GM19239 (cell line): ENCODE measurements at regions not wholly inside any gene's neighbourhood (a gene's known extent, or its start where the extent isn't known, plus 50 kb on each side); places are given as distances from the start of the nearest gene placed in this dataset.
"Not testable (repeated sequence)": the region's sequence is repeated elsewhere in the genome, so short reads cannot be mapped to it uniquely, and the experiment has no call there.

Experiments used
- DNase-seq: peaks from one replicate; pipeline ENCODE4 v3.0.0; 2011; ENCODE audit warnings: low spot score; ENCODE audit not compliant: insufficient read length
- FAIRE-seq: peaks from 2 replicates; lab custom pipeline; 2011; peaks lifted over from hg19 to GRCh38; lab: Jason Lieb, UNC

DNA sequence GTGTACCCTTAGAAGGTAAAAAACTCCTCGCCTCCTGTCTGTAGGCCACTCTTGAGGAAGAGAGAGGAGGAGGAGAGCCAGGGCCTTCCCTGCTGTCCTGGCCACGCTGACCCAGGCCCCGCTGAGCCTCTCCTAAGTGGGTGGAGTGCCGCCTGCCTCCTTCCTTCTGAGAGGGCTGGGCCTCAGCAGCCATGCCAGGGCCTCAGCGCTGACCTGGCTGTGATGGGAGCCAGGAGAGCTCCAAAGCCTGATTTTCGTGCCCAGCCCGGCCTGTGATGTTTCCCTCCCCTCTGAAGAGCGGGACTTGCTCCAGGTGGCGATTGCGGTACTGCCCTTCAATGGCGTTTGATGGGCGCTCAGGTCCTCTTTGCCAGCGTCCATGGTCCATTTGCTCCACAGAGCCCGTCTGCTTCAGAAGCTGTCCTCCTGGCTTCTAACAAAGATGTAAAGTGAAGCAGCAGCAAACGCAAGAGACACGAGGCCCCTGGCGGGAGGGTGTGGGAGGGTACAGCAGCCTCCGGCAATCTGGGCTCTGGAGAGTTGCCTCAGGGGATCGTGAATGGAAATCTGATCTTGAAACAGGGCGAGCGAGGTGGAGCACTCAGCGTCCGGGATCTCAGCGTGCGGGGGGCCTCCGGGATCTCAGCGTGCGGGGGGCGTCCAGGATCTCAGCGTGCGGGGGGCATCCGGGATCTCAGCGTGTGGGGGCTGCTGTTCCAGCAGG, 93.5 kb downstream of the NPIPB11 start:
- no peak for FAIRE-seq
- no peak for DNase-seq

DNA sequence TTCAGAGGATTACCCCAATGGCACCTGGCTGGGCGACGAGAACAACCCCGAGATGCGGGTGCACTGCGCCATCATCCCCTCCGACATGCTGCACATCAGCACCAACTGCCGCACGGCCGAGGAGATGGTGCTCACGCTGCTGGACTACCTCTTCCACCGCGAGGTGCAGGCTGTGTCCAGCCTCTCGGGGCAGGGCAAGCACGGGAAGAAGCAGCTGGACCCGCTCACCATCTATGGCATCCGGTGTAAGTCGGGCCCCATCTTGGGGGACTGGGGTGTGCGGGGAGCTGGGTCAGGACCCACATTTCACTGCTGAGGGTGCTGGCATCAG, 94.2 kb downstream of the NPIPB11 start:
- not testable (repeated sequence) for DNase-seq, FAIRE-seq

DNA sequence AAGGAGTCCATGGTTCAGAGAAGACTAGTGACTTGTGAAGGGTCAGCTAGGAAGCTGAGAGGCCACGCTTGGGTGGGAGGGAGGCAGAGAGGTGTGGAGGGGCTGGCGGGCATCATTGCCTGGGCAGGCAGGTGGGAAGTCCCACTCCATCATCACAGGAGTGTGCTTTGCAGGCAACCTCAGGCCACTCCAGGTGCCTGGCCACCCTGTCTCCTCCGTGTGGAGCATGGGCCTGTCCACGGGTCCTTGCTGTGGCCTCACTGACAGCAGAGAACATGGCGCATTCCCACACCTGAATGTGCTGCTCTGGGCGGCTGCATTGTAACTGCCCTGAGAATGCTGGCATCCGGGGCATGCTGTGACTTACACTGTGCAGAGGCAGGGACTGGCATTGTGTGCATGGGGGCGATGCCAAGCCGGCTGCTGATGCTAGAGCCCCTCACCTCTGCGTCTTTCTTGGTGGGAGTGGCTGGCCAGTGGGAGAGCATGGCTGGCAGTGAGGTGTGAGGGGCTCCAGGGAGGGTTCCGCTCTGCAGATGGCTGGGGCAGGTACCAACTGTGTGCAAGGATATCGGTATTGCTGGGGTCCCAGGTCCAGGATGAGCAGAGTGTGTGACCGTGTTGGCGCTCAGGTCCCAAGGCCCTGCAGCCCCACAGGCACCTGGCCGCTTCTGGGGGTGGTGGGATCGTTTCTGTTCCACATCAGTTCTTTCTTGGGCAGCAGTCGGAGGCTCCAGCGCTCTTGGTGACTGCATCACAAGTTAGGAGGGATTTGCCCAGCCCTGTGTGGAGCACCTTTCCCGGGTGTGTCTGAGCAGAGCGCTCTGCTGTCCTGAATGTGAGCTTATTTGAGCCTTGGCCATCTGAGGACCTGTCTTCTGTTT, 94.8 kb downstream of the NPIPB11 start:
- DNase-seq (no peak), FAIRE-seq (no peak)

DNA sequence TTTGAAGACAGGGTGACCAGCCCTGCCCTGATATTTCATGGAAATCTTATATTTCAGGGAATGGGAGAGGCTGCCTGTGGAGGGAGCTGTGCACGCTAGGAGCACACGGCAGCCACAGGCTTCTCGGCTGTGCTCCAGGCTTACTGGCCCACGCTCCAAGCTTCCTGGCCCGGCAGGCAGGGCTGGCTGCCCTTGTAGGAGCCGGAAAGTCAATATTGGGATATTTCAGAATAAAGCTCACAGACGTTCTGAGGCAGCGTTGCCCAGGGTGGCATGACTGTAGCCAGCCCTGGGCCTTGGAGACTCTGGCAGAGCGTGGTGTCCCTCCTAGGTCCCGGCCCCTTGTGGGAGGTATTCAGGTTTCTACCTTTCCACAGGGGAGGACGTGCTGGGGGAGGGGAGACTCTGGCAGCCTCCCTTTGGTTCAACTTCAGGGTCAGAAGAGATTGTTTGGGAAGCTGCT, 95.6 kb downstream of the NPIPB11 start:
- no peak for FAIRE-seq
- DNase-seq: no peak

DNA sequence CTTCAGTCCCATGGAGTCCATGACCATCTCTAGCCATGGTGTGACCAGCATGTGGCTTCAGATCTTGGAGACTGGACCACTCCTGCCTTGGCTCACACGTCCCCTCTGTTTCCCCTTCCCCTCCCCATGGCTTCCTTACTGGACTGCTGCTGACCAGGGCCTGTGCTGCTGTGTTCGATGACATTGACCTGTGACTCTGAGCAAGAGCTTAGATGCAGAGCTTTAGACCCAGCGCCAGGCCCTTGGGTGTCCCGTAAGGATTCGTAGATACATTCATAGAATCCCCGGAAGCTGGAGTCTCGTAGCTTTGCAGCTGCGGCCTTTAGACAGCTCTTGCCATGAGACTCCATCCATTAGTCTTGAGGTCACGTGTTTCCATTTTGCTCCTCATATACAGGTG, 96.3 kb downstream of the NPIPB11 start:
- not testable (repeated sequence) for FAIRE-seq, DNase-seq

DNA sequence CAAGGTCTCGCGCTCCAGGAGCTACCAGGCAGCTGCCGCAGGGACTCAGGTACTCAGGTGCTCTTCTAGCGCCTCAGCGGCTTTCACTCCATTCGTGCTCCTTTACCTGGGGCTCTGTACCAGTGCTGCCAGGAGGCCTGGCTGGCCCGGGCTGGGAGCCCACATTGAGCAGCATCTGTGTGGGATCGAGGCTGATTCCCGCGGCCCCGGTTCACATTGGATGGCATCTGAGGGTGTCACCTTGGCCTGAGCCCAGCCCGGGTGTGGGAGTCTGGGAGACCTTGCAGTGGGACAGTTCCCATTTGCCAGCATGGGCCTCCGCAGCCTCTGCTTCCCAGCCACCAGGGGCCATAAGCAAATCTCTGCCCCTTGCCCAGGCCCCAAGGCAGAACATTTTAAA, 96.9 kb downstream of the NPIPB11 start:
- not testable (repeated sequence) for FAIRE-seq, DNase-seq

DNA sequence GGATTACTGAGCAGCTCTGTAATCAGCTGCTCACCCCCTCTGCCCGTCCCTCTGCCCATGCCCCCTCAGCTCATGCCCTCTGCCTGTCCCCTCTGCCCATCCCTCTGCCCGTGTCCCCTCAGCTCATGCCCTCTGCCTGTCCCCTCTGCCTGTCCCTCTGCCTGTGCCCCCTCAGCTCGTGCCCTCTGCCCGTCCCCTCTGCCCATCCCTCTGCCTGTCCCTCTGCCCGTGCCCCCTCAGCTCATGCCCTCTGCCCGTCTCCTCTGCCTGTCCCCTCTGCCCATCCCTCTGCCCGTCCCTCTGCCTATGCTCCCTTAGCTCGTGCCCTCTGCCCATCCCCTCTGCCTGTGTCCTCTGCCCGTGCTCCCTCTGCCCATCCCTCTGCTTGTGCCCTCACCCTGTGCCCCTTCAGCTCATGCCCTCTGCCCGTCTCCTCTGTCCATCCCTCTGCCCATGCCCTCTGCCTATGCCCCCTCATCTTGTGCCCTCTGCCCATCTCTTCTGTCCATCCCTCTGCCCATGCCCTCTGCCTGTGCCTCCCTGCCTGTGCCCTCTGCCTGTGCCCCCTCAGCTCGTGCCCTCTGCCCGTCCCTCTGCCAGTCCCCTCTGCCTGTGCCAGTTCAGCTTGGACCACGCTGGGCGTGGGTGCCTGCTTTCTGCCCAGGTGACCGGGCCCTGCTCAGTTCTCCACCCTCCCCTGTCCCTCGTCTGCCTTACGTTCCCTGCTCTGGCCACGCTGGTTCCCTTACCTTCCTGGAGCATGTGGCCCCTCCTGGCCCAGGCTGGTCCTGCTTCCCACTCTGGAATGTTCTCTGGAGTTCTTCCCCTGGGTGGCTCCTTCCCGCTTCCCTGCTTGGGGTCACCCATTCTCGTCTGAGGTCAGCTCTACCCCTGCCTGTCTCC, 97.6 kb downstream of the NPIPB11 start:
- no peak for DNase-seq
- FAIRE-seq: no peak

DNA sequence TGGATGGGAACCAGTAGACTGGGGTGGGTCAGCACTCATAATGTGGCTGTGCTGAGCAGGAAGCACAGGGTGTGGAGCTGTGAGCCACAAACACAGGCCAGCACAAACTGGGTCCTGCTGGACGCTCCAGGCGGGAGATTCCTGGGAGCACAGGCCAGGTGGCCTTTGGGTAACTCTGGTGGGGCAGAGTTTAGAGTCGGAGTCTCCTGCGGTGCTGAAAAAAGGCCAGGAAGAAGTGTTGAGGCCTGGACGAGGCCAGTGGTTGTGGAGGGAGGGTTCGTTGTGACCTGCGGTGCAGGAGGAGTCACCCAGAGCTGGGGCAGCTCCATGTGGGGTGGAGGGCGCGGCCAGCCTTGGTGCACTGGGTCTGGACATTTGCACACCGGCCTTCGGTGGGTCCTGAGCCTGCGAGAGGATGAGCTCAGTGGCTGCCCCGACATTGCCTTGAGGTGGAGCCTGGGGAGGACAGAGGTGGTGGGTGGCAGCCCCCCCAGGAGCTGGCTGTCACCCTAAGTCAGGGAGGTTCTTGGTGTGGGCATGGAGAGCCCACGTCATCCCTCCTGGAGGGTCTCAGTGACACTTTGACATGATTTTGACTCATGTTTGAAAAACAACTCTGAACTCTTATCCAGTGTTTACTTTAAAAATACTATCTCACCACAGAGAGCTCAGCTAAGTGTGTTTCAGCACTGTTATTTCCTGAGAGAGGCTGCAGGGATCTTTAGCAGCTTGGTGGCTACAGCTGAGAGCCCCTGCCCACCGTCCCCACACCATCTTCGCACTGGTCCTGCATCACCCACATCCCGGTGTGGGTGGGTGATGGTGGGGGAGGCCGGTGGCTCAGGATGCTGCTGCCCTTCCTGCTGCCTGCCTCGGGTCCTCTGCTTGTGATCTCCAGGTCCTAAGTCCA, 98.7 kb downstream of the NPIPB11 start:
- DNase-seq (no peak), FAIRE-seq (no peak)

DNA sequence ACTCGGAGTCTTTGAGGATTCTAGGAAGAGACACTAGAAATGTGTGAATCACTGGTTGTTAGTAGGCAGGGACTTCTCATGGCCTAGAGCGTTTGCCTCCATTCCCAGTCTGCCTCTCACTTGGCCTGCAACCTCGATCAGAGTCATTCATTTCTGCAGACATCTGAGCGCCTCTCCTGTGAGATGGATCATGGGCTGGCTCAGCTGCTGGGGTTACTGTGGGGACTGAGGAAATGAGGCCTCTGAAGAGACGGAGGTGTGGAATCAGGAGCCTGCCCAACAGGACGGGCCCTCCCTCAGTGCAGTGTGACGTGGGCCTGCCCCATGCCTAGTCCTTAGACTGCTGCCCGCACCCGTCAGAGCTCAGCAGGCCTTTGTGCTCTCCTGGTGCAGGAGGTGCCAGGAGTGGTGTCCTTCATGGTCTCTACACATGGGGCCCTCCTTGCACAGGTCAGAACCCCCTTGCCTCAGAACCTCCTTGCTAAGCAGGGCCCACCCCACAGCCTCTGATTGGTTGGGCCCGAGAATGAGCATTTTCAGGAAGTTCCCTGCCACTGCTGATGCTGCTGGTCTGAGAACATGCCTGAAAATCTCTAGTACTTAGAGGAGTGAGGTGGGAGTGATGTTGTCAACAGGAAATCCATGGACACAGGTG, 99.4 kb downstream of the NPIPB11 start:
- no peak for FAIRE-seq
- DNase-seq: no peak

DNA sequence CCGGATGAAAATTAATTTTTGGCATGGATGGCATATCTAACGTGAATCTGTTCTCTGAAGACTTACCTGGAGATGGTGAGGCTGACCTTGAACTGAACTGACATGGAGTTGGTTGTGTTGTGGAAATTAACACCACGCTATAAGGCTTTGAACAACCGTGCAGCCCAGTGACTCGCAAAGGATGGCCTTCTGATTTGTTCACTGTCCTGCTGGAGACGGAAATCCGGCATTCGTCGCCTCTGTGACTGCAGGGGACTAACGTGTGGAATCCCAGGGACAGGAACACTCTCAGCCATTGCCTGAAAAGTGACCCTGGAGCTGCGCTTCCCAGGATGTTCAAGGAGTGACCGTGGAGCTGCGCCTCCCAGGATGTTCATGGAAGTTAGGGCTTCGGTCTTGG, 100.3 kb downstream of the NPIPB11 start:
- FAIRE-seq: no peak
- no peak for DNase-seq

DNA sequence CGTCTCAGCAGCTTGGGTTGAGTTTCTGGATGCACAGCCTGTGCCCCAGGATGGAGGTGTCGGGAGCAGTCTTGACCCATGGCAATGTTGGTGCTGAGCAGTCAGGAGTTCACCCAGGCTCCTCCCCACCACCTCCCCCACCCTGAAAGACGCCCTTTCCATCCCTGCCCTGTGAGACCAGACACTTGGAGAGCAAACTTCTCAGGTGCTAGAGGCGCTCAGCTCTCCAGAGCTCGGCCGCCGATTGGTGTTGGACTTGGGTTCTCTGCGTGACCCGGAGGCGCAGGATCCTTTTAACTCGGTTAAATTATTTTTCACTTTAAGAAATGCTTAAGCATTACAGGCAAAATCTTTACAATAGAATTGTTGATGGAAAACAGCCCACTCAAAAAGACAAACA, 101.5 kb downstream of the NPIPB11 start:
- not testable (repeated sequence) for DNase-seq, FAIRE-seq

DNA sequence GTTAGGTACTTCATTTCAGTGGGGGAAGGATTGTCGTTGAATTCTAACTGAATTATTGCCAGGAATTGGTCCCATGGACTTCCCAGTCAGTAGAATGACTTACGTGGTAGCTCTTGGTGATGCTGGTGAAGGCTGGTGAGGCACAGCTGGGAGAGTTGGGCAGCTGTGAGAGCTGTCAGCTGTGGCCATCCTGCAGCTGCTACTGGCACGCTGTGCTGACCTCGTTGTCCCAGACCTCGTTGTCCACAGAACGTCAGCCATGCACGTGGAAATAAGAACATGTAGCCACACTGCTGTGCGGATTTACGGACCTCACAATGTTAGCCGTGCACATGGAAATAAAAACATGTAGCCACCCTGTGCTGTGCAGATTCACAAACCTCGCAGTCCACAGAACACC, 102.3 kb downstream of the NPIPB11 start:
- DNase-seq: no peak
- no peak for FAIRE-seq

DNA sequence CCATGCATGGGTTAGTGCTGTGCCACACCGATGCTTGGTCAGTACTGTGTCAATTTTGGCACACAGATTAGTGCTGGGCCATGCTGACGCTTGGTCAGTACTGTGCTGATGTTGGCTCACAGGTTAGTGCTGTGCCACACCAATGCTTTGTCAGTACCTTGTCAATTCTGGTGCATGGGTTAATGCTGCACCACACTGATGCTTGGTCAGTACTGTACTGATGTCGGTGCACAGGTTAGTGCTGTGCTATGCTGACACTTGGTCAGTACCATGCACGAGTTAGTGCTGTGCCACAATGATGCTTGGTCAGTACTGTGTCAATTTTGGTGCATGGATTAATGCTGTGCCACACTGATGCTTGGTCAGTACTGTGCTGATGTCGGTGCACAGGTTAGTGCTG, 103.0 kb downstream of the NPIPB11 start:
- no peak for DNase-seq
- no peak for FAIRE-seq

DNA sequence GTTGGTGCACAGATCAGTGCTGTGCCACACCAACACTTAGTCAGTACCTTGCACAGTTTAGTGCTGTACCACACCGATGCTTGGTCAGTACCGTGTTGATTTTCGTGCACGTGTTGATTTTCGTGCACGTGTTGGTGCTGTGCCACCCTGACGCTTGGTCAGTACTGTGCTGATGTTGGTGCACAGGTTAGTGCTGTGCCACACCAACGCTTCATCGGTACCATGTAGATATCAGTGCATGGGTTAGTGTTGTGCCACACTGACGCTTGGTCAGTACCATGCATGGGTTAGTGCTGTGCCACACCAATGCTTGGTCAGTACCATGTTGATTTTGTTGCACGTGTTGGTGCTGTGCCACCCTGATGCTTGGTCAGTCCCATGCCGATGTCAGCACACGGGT, 103.5 kb downstream of the NPIPB11 start:
- FAIRE-seq (no peak), DNase-seq (no peak)

DNA sequence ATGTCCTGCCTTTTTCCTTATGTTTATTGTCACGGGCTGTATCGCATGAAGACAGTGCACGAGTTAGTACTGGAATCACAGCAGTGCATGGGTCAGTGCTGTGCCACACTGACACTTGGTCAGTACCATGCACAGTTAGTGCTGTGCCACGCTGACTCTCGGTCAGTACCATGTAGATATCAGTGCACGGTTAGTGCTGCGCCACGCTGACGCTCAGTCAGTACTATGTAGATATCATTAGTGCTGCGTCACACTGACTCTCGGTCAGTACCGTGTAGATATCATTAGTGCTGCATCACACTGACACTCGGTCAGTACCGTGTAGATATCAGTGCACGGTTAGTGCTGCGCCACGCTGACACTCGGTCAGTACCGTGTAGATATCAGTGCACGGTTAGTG, 104.1 kb downstream of the NPIPB11 start:
- FAIRE-seq, DNase-seq: not testable (repeated sequence)

DNA sequence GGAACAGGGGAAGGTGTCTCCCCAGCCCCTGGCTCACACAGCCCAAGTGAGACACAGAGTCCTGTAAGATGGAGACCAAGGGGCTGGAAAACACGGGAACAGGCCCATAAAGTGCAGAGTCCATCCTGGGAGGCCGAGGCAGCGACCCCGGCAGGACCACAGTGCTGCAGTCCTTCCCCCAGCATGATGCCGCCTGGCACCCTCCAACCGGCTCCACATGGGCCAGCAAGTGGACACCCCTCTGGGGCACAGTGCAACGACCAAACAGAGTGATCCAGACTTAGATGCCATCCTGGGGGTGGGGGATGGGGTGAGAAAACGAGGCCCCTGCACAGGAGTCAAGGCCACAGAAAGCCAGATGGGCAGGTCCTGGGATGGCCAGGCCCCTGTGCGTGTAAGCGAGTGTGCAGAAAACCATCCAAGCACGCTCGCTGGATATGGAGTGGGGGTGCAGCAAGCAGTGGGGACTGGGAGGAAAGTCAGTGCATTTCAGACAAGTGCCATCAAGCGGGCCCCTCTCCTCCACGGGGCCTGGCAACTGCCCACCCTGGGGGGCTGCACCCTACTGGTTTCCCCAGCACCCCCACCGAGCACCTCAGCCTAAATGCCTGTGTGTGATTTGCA, 104.7 kb downstream of the NPIPB11 start:
- DNase-seq, FAIRE-seq: not testable (repeated sequence)

DNA sequence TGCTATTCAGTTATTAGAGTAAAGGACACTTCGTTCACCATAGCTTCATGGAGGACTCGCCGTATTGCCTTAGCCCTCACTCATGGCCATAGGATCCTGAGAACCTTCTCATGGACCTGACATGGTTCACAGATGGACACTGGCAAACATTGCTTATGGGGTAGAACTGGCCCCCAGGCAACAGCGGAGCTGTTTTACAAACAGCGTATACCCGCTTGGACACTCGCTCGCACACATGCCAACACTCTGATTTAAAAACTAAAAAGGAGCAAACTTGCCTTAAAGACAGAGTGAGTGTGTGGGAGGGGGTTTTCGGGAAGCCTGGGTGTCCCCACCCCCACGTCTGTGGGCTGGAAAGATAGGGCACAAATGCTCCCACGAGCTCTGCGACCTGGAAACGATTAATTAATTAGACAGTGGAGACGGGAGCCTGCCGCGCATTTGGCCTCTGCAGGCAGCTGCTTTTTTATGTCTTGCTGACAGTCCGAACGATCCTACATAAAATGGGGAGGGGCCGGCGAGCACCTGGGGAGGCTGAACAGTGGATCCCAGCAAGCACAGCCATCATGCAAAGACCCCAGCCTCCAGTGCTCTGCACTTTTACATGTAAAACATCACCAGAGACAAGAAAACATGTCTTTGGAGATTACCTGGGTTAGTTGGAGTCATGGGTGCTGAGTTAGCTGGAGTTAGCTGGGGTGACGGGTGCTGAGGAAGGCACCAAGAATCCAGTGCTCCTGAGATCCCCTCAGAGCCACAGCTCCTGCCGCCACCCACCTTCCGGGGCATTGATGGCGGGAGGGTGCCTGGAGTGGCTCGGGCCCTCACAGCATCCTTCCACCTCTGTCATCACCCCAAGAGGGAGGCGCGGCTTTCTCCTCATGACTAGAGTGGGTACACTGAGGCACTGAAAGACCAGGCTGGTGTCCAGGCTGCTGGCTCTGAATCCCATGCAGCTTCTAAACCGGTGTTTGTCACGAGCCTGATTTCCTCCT, 105.7 kb downstream of the NPIPB11 start:
- not testable (repeated sequence) for FAIRE-seq, DNase-seq
